GM23248 (cell line): ENCODE measurements at regions not wholly inside any gene's neighbourhood (a gene's known extent, or its start where the extent isn't known, plus 50 kb on each side); places are given as distances from the start of the nearest gene placed in this dataset.

Experiments used
- EZH2 ChIP-seq: fragments of 200-600 bp; sonication (generic); IDR thresholded peaks from 2 replicates; pipeline ENCODE4 v1.6.1; 2018; ENCODE audit warnings: antibody characterized with exemption, mild to moderate bottlenecking; ENCODE audit not compliant: insufficient read depth, poor library complexity, severe bottlenecking
- EZH2phosphoT487 ChIP-seq: fragments of 200-600 bp; sonication (generic); IDR thresholded peaks from 2 replicates; pipeline ENCODE4 v1.6.1; 2018; ENCODE audit warnings: antibody characterized with exemption, moderate library complexity, mild to moderate bottlenecking, low read depth; ENCODE audit not compliant: insufficient read depth

DNA sequence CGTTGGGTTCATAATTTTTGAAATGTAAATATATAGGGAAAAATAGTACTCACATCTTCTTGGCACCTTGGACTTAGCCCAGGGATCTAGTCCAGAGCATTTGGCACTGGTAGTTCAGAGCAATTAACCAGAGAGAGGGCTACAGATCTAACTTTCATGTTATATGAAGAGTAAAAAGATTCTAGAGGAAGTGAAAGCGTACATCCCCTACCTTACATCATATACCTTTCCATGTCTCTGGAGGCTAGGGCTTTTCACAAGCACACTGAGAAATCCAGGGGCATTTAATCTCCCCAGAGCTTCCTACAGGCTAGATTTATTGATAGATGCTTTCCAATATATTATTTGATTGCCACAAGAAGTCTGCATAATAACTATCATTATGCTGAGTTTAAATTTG, 687.5 kb upstream of the FBXO33 start:
- TF ChIP-seq EZH2: no peak
- no peak for TF ChIP-seq EZH2phosphoT487
